ENCODE measurements at regions not wholly inside any gene's neighbourhood (a gene's known extent, or its start where the extent isn't known, plus 50 kb on each side); places are given as distances from the start of the nearest gene placed in this dataset.

DNA sequence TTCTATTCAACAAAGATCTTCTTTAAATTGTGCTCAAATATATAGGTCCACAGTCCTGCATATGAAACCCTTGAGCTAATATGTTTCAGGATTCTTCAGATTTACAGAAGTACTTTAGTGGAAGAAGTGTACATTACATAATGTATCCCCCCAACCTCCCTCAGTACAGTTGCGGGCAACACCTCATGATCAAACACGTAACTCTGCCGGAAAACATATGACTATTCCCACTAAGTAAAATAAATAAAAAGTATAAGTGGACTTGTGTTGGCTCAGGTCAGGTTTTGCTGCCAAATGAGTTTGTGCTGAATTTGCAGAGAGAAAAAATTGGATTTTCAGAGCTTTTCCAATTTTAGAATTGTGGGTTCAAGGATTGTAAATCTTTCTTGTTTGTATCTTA is 267.6 kb upstream of the MDFIC2 start:
- TF ChIP-seq, protein P1, sequence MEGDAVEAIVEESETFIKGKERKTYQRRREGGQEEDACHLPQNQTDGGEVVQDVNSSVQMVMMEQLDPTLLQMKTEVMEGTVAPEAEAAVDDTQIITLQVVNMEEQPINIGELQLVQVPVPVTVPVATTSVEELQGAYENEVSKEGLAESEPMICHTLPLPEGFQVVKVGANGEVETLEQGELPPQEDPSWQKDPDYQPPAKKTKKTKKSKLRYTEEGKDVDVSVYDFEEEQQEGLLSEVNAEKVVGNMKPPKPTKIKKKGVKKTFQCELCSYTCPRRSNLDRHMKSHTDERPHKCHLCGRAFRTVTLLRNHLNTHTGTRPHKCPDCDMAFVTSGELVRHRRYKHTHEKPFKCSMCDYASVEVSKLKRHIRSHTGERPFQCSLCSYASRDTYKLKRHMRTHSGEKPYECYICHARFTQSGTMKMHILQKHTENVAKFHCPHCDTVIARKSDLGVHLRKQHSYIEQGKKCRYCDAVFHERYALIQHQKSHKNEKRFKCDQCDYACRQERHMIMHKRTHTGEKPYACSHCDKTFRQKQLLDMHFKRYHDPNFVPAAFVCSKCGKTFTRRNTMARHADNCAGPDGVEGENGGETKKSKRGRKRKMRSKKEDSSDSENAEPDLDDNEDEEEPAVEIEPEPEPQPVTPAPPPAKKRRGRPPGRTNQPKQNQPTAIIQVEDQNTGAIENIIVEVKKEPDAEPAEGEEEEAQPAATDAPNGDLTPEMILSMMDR (IDR thresholded peaks at IDR 0.05): no peak
- TF ChIP-seq EP300 (IDR thresholded peaks at IDR 0.05) (no peak), POLR2AphosphoS5 (IDR thresholded peaks at IDR 0.05) (no peak)
- WGBS, 2 donors: 38 to 49% methylated on average over 3 of the region's 3 CpGs
- Histone ChIP-seq H3K9me3 (no peaks in the 10 kb centered on the region), H3K4me3 (no peak overlapping the region), H3K4me1 (no peaks in the 10 kb centered on the region), H3K27me3 (no peaks in the 10 kb centered on the region), H3K27ac (no peak overlapping the region), H3K36me3 (no peaks in the 10 kb centered on the region)
- ATAC-seq (ENCODE audit: low FRiP score in 2 of 2): no peak
- DNase-seq: no peak

- no peak for DNase-seq
- 85 to 90% methylated on average over 1 of the region's 1 CpG for WGBS, 2 donors
- TF ChIP-seq POLR2A (IDR thresholded peaks at IDR 0.05): no peak
- TF ChIP-seq, protein P1 (IDR thresholded peaks at IDR 0.05): no peak
- TF ChIP-seq POLR2AphosphoS5 (IDR thresholded peaks at IDR 0.05): no peak
- TF ChIP-seq EP300 (IDR thresholded peaks at IDR 0.05): no peak
- no peak overlapping the region for H3K4me3 ChIP-seq
- no peak for ATAC-seq (ENCODE audit: low FRiP score in 2 of 2)
- H3K27ac ChIP-seq: no peak overlapping the region
- no peaks in the 10 kb centered on the region for H3K36me3 ChIP-seq
- no peaks in the 10 kb centered on the region for H3K9me3 ChIP-seq
- H3K4me1 ChIP-seq: no peaks in the 10 kb centered on the region
- H3K27me3 ChIP-seq: no peaks in the 10 kb centered on the region
Measured at GRCh38 chr3:70571696-70572095, 259.3 kb upstream of the MDFIC2 start.

DNA sequence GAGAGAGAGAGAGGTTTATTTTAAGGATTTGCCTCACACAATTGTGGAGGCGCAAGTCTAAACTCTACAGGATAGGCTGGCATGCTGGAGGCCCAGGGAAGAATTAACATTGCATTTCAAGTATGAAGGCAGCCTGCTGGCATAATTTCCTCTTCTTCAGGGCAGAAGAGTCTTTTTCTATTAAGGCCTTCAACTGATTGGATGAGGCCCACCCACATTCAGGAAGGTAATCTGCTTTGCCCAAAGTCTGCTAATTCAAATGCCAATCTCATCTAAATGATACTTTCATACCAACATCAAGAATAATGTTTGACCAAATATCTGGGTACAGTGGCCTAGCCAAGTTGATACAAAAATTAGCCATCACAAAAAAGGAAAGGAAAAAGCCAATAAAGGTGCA is 258.1 kb upstream of the MDFIC2 start:
- no peak for DNase-seq
- H3K4me3 ChIP-seq: no peak overlapping the region
- H3K4me1 ChIP-seq: no peaks in the 10 kb centered on the region
- TF ChIP-seq POLR2A (IDR thresholded peaks at IDR 0.05) (no peak), POLR2AphosphoS5 (IDR thresholded peaks at IDR 0.05) (no peak), EP300 (IDR thresholded peaks at IDR 0.05) (no peak)
- TF ChIP-seq, protein P1 (IDR thresholded peaks at IDR 0.05): no peak
- WGBS, 2 donors: 98 to 100% methylated on average over 1 of the region's 1 CpG
- no peak for ATAC-seq (ENCODE audit: low FRiP score in 2 of 2)
- no peaks in the 10 kb centered on the region for H3K27me3 ChIP-seq
- H3K27ac ChIP-seq: no peak overlapping the region
- no peaks in the 10 kb centered on the region for H3K9me3 ChIP-seq
- H3K36me3 ChIP-seq: no peaks in the 10 kb centered on the region

DNA sequence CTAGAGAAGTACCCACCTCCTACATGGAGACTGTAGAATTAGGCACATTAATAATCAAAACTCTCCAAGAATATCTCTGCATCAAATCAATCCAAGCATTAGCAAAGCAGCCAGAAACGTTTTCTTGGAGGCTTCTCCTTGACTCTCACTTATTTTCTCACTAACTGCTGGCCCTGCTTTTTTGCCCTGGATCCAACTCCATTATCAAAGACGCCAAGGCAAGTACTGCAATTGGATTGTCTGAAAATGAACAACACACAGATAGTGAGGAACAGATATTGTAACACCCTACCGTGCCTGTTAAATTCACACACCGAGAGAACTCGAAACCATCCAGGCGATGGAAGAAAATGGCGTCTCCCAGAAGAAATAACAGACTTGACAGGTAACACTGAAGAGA is 256.2 kb upstream of the MDFIC2 start:
- no peaks in the 10 kb centered on the region for H3K4me1 ChIP-seq
- H3K36me3 ChIP-seq: no peaks in the 10 kb centered on the region
- WGBS, 2 donors: 88 to 94% methylated on average over 7 of the region's 7 CpGs
- no peaks in the 10 kb centered on the region for H3K27me3 ChIP-seq
- TF ChIP-seq POLR2AphosphoS5 (IDR thresholded peaks at IDR 0.05): no peak
- TF ChIP-seq, protein P1 (IDR thresholded peaks at IDR 0.05): no peak
- TF ChIP-seq EP300 (IDR thresholded peaks at IDR 0.05): no peak
- TF ChIP-seq POLR2A (IDR thresholded peaks at IDR 0.05): no peak
- ATAC-seq (ENCODE audit: low FRiP score in 2 of 2) (no peak), DNase-seq (no peak)
- no peaks in the 10 kb centered on the region for H3K9me3 ChIP-seq
- H3K27ac ChIP-seq: no peak overlapping the region
- no peak overlapping the region for H3K4me3 ChIP-seq

DNA sequence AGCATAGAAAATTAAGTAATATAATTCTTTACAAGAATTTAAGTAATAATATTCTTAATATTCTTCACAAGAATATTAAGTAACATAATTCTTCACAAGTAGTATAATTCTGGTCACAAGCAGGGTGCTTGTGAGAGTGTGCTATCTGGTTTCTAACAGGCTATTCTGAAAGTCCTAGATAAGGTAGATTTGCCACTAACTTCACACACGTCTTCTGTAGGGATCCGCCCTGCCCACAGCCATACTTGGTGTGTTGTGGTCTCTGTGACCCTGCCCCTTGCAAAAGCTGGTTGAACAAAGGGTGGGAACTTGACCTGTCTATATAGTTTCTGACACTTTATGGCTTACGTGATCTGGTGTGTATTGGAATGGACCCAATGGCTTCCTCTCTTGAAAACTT is 253.4 kb upstream of the MDFIC2 start:
- no peaks in the 10 kb centered on the region for H3K36me3 ChIP-seq
- TF ChIP-seq EP300 (IDR thresholded peaks at IDR 0.05) (no peak), POLR2A (IDR thresholded peaks at IDR 0.05) (no peak), POLR2AphosphoS5 (IDR thresholded peaks at IDR 0.05) (no peak)
- TF ChIP-seq, protein P1 (IDR thresholded peaks at IDR 0.05): no peak
- WGBS, 2 donors: 85 to 89% methylated on average over 3 of the region's 3 CpGs
- DNase-seq (no peak), ATAC-seq (ENCODE audit: low FRiP score in 2 of 2) (no peak)
- no peaks in the 10 kb centered on the region for H3K9me3 ChIP-seq
- no peaks in the 10 kb centered on the region for H3K4me1 ChIP-seq
- no peak overlapping the region for H3K27ac ChIP-seq
- H3K27me3 ChIP-seq: no peaks in the 10 kb centered on the region
- H3K4me3 ChIP-seq: no peak overlapping the region
